Eye (tissue), 1 donor: ENCODE measurements at regions not wholly inside any gene's neighbourhood (a gene's known extent, or its start where the extent isn't known, plus 50 kb on each side); places are given as distances from the start of the nearest gene placed in this dataset.

Experiments used
- DNase-seq: peaks from one replicate; pipeline ENCODE4 v3.0.0-alpha.2; 2015

DNA sequence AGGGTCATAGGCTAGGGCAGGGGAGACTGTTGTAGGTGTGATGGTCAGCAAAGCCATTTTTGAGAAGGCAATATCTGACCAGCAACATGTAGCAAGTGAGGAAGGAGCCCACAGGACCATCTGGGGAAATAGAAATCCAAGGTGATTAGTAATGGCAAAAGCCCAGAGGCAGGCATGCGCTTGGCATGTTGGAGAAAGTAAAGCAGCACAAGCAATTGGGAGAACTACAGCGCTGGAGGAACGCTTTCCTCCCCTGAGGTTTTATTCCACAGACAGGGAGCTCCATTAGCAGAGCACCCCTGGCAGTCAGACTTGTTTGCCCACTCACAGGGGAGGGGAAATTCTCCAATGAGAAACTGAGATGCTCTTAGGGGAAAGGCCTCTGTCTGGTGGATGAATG lies 54.8 kb upstream of the FOXB2 start:
- DNase-seq, result no peak

DNA sequence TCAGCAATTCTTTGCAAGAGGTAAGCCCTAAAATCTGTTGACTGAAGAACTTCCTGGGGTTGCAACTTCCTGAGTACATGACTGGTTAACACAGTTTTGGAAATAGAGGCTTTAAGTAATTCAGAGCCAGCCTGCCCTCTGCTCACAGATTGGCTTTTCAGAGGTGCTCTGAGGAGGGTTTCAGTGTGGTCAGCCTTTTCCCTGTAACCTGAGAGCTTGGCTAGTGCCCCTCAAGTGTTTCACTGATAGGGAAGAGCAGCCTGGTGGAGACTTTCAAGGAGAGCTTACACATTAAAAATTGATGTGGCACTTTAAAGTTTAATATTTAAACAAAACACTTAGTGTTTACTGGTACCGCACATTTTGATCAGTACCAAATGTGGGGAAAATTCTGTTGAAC lies 56.7 kb upstream of the FOXB2 start:
- no peak for DNase-seq

DNA sequence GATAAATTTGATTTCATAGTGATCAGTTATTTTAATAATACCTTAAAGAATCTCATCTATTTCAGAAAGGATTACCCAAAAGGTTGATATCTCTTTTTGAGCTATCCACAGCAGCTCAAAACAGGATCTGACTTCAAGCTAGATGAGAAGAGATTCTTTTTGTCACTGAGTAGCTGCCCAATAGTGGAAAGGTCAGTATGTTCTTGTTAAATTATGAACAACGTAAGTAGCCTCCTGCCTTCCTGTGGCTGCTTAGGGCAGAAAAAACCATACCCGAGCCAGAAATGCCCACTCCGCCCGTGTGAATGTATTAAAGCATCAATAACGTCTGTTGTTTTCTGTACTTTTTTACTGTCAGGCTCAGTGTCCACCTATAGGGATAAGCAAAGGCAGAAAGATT lies 51.3 kb upstream of the PRUNE2 start:
- no peak for DNase-seq

DNA sequence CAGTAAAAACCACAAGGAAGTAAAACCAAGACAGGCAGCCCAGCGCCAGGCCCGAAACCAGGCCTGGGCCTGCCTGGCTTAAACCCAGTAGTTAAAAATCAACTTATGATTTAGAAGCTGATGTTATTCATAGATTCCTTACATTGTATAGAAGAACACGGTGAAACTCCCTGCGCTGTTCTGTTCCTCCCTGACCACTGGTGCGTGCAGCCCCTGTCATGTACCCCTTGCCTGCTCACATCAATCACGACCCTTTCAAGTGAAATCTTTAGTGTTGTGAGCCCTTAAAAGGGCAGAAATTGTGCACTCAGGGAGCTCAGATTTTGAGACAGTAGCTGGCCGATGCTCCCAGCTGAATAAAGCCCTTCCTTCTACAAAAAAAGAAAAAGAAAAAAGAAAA lies 50.5 kb upstream of the PRUNE2 start:
- peak; percentile 43 for DNase-seq
